H9 (cell line): ENCODE measurements at regions not wholly inside any gene's neighbourhood (a gene's known extent, or its start where the extent isn't known, plus 50 kb on each side); places are given as distances from the start of the nearest gene placed in this dataset.

Source experiments
- DNase-seq: peaks from one replicate; pipeline ENCODE4 v3.0.0-alpha.2; 2017
- H2AFZ ChIP-seq: one replicate; pipeline ENCODE4 v1.6.1; 2013; ENCODE audit warnings: mild to moderate bottlenecking, low read length, control low read depth, moderate library complexity
- H2AK5ac ChIP-seq: 2 replicates; pipeline ENCODE4 v1.6.1; 2013; ENCODE audit warnings: low read length, control low read depth, mixed read lengths; ENCODE audit not compliant: insufficient read length
- H2BK120ac ChIP-seq: one replicate; pipeline ENCODE4 v1.6.1; 2013; ENCODE audit warnings: low read depth, mild to moderate bottlenecking, low read length, control low read depth, inconsistent platforms; ENCODE audit not compliant: poor library complexity, severe bottlenecking
- H2BK12ac ChIP-seq: 2 replicates; pipeline ENCODE4 v1.6.1; 2013; ENCODE audit warnings: low read length, control low read depth, mixed read lengths, low read depth; ENCODE audit not compliant: insufficient read length
- H2BK15ac ChIP-seq: 2 replicates; pipeline ENCODE4 v1.6.1; 2013; ENCODE audit warnings: low read depth, low read length, control low read depth
- H2BK20ac ChIP-seq: one replicate; pipeline ENCODE4 v1.6.1; 2013; ENCODE audit warnings: low read depth, mild to moderate bottlenecking, low read length, control low read depth, inconsistent platforms; ENCODE audit not compliant: poor library complexity, severe bottlenecking
- H2BK5ac ChIP-seq: 2 replicates; pipeline ENCODE4 v1.6.1; 2013; ENCODE audit warnings: low read length, control low read depth, mixed read lengths; ENCODE audit not compliant: insufficient read length
- H3K14ac ChIP-seq: 2 replicates; pipeline ENCODE4 v1.6.1; 2013; ENCODE audit warnings: low read length, control low read depth; ENCODE audit not compliant: insufficient read depth
- H3K18ac ChIP-seq: 2 replicates; pipeline ENCODE4 v1.6.1; 2013; ENCODE audit warnings: low read depth, mild to moderate bottlenecking, mixed read lengths, low read length, control low read depth; ENCODE audit not compliant: insufficient read length
- H3K23ac ChIP-seq: 2 replicates; pipeline ENCODE4 v1.6.1; 2013; ENCODE audit warnings: low read length, control low read depth, mixed read lengths, low read depth; ENCODE audit not compliant: insufficient read length
- H3K23me2 ChIP-seq: 2 replicates; pipeline ENCODE4 v1.6.1; 2013; ENCODE audit warnings: low read depth, mild to moderate bottlenecking, mixed read lengths, low read length, control low read depth; ENCODE audit not compliant: insufficient read length, poor library complexity, severe bottlenecking
- H3K27ac ChIP-seq: 2 replicates; pipeline ENCODE4 v1.5.1; 2013; ENCODE audit warnings: low read length, control low read depth, mixed read lengths, low read depth; ENCODE audit not compliant: insufficient read length
- H3K27me3 ChIP-seq: 2 replicates; pipeline ENCODE4 v1.6.1; 2013; ENCODE audit warnings: low read length, control low read depth, inconsistent platforms; ENCODE audit not compliant: insufficient read depth
- H3K4ac ChIP-seq: 2 replicates; pipeline ENCODE4 v1.6.1; 2013; ENCODE audit warnings: low read depth, mild to moderate bottlenecking, control low read depth, inconsistent platforms, low read length, moderate library complexity
- H3K4me1 ChIP-seq: 2 replicates; pipeline ENCODE4 v1.6.1; 2013; ENCODE audit warnings: low read length, control low read depth, inconsistent platforms; ENCODE audit not compliant: insufficient read depth
- H3K4me2 ChIP-seq: 2 replicates; pipeline ENCODE4 v1.6.1; 2013; ENCODE audit warnings: low read length, control low read depth, mixed read lengths; ENCODE audit not compliant: insufficient read length, insufficient read depth
- H3K56ac ChIP-seq: 2 replicates; pipeline ENCODE4 v1.6.1; 2013; ENCODE audit warnings: low read depth, mild to moderate bottlenecking, mixed read lengths, low read length, control low read depth; ENCODE audit not compliant: insufficient read length
- H3K79me1 ChIP-seq: 2 replicates; pipeline ENCODE4 v1.6.1; 2013; ENCODE audit warnings: low read depth, mild to moderate bottlenecking, moderate library complexity, low read length, control low read depth, inconsistent platforms; ENCODE audit not compliant: insufficient read depth, poor library complexity, severe bottlenecking
- H3K79me2 ChIP-seq: 2 replicates; pipeline ENCODE4 v1.6.1; 2013; ENCODE audit warnings: low read length, control low read depth, inconsistent platforms; ENCODE audit not compliant: insufficient read depth
- H3K9ac ChIP-seq: 2 replicates; pipeline ENCODE4 v1.6.1; 2013; ENCODE audit warnings: low read length, control low read depth, mixed read lengths; ENCODE audit not compliant: insufficient read length; ENCODE audit errors: extremely low read depth
- H3K9me3 ChIP-seq: one replicate; pipeline ENCODE4 v1.6.1; 2013; ENCODE audit warnings: low read depth, low read length, inconsistent platforms; ENCODE audit not compliant: control insufficient read depth
- H3T11ph ChIP-seq: one replicate; pipeline ENCODE4 v1.6.1; 2013; ENCODE audit warnings: mild to moderate bottlenecking, low read length, control low read depth, inconsistent platforms
- H4K20me1 ChIP-seq: one replicate; pipeline ENCODE4 v1.6.1; 2013; ENCODE audit not compliant: control insufficient read depth, insufficient read length, insufficient read depth
- H4K5ac ChIP-seq: 2 replicates; pipeline ENCODE4 v1.6.1; 2013; ENCODE audit warnings: low read depth, mild to moderate bottlenecking, mixed read lengths, low read length, control low read depth; ENCODE audit not compliant: insufficient read length
- H4K8ac ChIP-seq: replicated peaks from 2 replicates; pipeline ENCODE4 v1.6.1; 2013; ENCODE audit warnings: low read length, control low read depth, mixed read lengths, low read depth; ENCODE audit not compliant: insufficient read length
- H4K91ac ChIP-seq: 2 replicates; pipeline ENCODE4 v1.6.1; 2013; ENCODE audit warnings: low read depth, mild to moderate bottlenecking, moderate library complexity, mixed read lengths, low read length, control low read depth; ENCODE audit not compliant: insufficient read length
- H3K27ac Mint-ChIP-seq, 3 experiments: 2 replicates in 2 of 3; 3 replicates in 1 of 3; pipeline ENCODE4 v1.8.0; 2020 to 2021; ENCODE audit warnings: mixed read lengths in 3 of 3, mild to moderate bottlenecking in 1 of 3, moderate library complexity in 1 of 3
- H3K27me3 Mint-ChIP-seq: 2 replicates; pipeline ENCODE4 v1.8.0; 2021; ENCODE audit warnings: low read depth, mild to moderate bottlenecking, moderate library complexity, mixed read lengths
- H3K36me3 Mint-ChIP-seq, 3 experiments: 2 replicates in 2 of 3; 3 replicates in 1 of 3; pipeline ENCODE4 v1.8.0; 2020 to 2021; ENCODE audit warnings: low read depth in 3 of 3, mixed read lengths in 3 of 3; ENCODE audit not compliant: insufficient read depth in 1 of 3
- H3K4me1 Mint-ChIP-seq, 2 experiments: 2 replicates each; pipeline ENCODE4 v1.8.0; 2020; ENCODE audit warnings: mixed read lengths in 2 of 2
- H3K4me3 Mint-ChIP-seq, 2 experiments: 2 replicates in 1 of 2; 3 replicates in 1 of 2; pipeline ENCODE4 v1.8.0; 2020 to 2021; ENCODE audit warnings: mild to moderate bottlenecking in 2 of 2, mixed read lengths in 2 of 2, moderate library complexity in 1 of 2
- H3K9me3 Mint-ChIP-seq, 2 experiments: 2 replicates in 1 of 2; 3 replicates in 1 of 2; pipeline ENCODE4 v1.8.0; 2020; ENCODE audit warnings: mild to moderate bottlenecking in 2 of 2, mixed read lengths in 2 of 2, moderate library complexity in 1 of 2
- WGBS: extraction: QIAGEN DNeasy Blood & Tissue Kit; methylation state at CpG from one replicate; pipeline ENCODE4 v1.1.7; 2013; ENCODE audit warnings: missing lambda C conversion rate, low lambda C conversion rate, mixed read lengths; ENCODE audit not compliant: insufficient read length; ENCODE audit errors: extremely low coverage; 5-methylcytosine and 5-hydroxymethylcytosine counted together
- TF ChIP-seq, protein P1 (sequence below): fragments of 200-600 bp; sonication (generic); conservative IDR thresholded peaks from 3 replicates; pipeline ENCODE4 v1.8.0; 2021; ENCODE audit warnings: antibody characterized with exemption, mild to moderate bottlenecking

DNA sequence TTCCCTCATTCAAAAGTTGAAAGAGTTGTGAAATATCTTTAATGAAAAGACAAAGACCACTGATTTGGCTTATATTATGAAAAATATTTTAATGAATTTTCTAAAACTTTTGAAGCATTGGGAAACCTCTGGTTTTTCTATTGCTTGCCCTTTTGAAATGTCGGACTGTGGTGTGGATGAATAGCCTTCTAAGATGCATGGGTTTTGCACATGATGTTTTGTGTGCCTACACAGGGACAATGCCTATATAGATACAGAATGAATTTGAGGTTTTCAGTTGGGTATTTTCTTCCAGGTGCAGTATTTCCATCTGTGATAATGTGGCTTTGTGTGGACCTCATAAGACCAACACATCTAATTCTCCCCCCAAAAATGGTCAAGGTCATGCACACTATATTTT is 1437.9 kb downstream of the REEP3 start:
- no peak overlapping the region for H3K27ac ChIP-seq
- no peak overlapping the region for H2BK12ac ChIP-seq
- H3K14ac ChIP-seq: no peak overlapping the region
- no CpG with 5 or more reads among the region's 1 CpG for WGBS
- no peak overlapping the region for H2AFZ ChIP-seq
- no peak overlapping the region for H4K91ac ChIP-seq
- H3K4me2 ChIP-seq: no peak overlapping the region
- H3K9me3 Mint-ChIP-seq: peaks cover 5 to 10% of the 10 kb centered on the region in 2 experiments
- no peaks in the 10 kb centered on the region for H3K4me1 Mint-ChIP-seq
- no peak overlapping the region for H2BK5ac ChIP-seq
- H3K23me2 ChIP-seq: no peaks in the 10 kb centered on the region
- no peak overlapping the region for H3K56ac ChIP-seq
- no peak overlapping the region for H4K8ac ChIP-seq
- no peak overlapping the region for H4K5ac ChIP-seq
- no peak overlapping the region for H3K27ac Mint-ChIP-seq
- no peaks in the 10 kb centered on the region for H4K20me1 ChIP-seq
- no peak overlapping the region for H3K9ac ChIP-seq
- H3K27me3 ChIP-seq: no peaks in the 10 kb centered on the region
- H3K79me1 ChIP-seq: no peaks in the 10 kb centered on the region
- DNase-seq: no peak
- H2BK120ac ChIP-seq: no peak overlapping the region
- no peaks in the 10 kb centered on the region for H3K27me3 Mint-ChIP-seq
- H2BK15ac ChIP-seq: no peak overlapping the region
- H2AK5ac ChIP-seq: no peak overlapping the region
- no peak overlapping the region for H3K4ac ChIP-seq
- H3K4me3 Mint-ChIP-seq: no peak overlapping the region
- TF ChIP-seq, protein P1, sequence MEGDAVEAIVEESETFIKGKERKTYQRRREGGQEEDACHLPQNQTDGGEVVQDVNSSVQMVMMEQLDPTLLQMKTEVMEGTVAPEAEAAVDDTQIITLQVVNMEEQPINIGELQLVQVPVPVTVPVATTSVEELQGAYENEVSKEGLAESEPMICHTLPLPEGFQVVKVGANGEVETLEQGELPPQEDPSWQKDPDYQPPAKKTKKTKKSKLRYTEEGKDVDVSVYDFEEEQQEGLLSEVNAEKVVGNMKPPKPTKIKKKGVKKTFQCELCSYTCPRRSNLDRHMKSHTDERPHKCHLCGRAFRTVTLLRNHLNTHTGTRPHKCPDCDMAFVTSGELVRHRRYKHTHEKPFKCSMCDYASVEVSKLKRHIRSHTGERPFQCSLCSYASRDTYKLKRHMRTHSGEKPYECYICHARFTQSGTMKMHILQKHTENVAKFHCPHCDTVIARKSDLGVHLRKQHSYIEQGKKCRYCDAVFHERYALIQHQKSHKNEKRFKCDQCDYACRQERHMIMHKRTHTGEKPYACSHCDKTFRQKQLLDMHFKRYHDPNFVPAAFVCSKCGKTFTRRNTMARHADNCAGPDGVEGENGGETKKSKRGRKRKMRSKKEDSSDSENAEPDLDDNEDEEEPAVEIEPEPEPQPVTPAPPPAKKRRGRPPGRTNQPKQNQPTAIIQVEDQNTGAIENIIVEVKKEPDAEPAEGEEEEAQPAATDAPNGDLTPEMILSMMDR: no peak
- no peak overlapping the region for H3K18ac ChIP-seq
- no peak overlapping the region for H3K23ac ChIP-seq
- H3K9me3 ChIP-seq: no peaks in the 10 kb centered on the region
- H2BK20ac ChIP-seq: no peak overlapping the region
- peaks cover 0 to 7% (median 0%) of the 10 kb centered on the region in 3 experiments; a peak in 2 of 7 replicates for H3K36me3 Mint-ChIP-seq
- no peaks in the 10 kb centered on the region for H3K79me2 ChIP-seq
- H3T11ph ChIP-seq: no peak overlapping the region
- no peaks in the 10 kb centered on the region for H3K4me1 ChIP-seq
